GM21737 (cell line): ENCODE measurements at regions not wholly inside any gene's neighbourhood (a gene's known extent, or its start where the extent isn't known, plus 50 kb on each side); places are given as distances from the start of the nearest gene placed in this dataset.
"Not testable (repeated sequence)": the region's sequence is repeated elsewhere in the genome, so short reads cannot be mapped to it uniquely, and the experiment has no call there.

Experiments
- ATAC-seq: cut with Tn5 transposase; IDR thresholded peaks from one replicate; pipeline ENCODE4 v1.9.1; 2021; ENCODE audit warnings: mild to moderate bottlenecking, moderate library complexity; ENCODE audit not compliant: unreplicated experiment

DNA sequence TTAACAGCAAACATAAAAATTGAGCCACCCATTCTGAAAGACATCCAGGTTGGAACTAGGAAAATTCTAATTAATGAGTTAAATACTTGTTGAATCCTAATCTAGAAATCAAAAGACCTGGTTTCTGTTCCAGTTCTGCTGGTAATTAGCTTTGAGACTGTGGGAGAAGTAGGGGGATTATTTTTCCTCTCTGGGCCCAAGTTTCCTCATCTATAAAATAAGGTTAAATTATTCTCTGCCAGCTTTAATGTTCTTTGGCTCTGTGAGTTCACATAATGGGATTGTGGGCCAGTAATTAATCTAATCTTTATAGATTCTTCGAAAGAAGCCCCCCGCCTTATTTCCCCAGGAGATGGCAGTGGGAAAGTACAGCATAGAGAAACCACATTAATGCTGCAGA, 104.6 kb downstream of the ENC1 start:
- no peak for ATAC-seq

DNA sequence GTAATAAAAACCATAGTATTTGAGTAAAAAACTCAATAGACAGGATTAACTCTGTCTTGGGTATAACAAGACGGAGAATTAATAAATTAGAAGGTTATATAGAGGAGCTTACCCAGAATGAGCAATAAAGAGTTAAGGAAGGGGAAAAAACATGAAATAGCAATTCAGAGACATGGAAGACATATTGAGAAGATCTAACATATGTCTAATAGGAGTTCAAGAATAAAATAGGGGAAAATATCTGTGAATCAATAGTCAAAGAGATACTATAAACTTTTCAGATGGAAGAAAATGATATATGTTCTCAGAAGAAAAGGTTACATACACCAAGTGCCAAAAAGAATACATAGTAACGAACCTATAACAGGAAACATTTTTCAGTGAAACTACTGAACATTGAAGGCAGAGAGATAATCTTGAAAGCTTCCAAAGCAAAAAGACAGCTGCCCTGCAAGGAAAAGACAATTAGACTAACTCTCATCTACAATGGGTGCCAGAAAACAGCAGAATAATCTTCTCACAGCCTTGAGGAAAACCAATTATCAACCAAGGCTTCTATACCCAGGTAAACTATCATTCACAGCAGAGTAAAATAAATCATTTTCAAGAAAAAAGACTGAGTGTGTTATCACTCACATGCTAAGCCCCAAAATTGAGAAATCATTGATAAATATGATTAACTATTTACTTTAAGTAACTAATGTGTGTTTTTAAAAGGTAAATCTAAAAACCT, 106.0 kb downstream of the ENC1 start:
- no peak for ATAC-seq

DNA sequence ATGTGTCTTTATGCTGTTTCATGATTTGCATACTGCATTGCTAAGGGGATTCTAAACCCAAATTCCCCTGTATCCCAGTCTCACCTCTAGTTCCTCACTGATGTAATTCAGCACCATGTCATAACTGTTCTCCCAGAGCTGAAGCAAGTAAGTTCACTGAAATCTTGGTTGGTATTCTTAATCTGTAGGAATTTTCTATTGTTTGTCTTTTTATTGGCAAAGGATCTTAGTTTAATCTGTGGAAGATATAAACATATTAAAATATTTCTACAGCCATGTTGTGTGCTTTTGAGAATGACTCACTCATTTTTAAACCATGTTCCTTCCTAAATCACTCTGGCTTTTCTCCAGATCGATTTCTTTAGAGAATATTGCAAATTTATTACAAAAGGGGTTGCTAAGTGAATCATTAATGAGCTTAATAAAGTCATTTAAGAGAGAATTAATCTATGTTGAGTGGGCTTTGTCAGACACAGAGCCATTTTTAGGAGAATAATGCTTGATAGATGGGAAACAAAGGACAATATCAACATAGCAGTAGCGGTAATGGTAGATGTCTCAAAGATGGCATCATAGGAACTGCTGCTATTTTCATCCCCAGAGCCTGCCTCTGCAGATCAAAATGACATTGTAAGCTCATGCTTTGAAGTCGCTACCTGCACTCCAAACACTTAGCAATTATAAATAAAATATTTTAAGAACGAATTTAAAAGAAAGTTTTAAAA, 110.0 kb downstream of the ENC1 start:
- no peak for ATAC-seq

DNA sequence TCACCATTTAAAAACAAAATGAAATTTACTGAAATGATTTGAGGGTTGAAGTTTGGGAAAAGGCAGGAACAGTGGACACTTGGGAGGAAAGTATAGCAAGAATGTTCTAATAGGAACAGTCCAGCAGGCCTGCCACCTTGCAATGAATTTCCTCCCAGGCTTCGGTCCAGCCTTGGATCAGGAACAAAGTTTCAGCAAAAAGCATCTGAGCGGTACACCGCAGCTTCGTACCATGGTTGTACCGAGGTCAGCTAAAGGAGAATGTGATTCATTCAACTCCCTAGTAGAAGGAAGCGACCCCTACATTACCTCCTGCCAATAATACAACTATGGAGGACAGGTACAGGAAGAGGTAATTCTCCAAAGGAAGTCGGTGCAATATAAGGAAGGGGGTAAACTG, 111.4 kb downstream of the ENC1 start:
- ATAC-seq: no peak

DNA sequence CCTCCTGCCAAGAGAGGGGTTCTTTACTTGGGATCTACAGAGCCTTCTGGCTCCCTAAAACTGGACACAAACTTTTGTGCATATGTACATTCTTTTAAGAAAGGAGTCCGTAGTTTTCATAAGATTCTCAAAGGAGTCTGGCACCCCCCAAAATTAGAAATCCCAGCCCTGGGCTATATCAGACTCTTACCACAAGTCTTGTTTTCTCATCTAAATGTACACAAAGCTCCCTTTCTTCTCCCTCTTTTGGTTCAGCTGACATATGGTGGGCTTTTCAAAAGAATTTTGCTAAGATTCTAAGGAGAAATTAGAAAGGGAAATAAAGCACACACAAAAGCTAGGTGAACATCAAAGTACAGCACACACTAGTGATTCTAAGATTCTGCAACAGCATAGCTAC, 114.4 kb downstream of the ENC1 start:
- no peak for ATAC-seq

DNA sequence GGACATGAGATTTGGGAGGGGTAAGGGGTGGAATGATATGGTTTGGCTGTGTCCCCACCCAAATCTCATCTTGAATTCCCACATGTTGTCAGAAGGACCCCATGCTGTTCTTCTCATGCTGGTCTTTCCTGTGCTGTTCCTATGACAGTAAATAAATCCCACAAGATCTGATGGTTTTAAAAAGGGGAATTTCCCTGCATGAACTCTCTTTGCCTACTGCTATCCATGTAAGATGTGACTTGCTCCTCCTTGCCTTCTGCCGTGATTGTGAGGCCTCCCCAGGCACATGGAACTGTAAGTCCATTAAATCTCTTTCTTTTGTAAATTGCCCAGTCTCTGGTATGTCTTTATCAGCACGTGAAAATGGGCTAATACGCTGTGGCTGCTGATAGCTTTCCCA, 115.8 kb downstream of the ENC1 start:
- not testable (repeated sequence) for ATAC-seq

DNA sequence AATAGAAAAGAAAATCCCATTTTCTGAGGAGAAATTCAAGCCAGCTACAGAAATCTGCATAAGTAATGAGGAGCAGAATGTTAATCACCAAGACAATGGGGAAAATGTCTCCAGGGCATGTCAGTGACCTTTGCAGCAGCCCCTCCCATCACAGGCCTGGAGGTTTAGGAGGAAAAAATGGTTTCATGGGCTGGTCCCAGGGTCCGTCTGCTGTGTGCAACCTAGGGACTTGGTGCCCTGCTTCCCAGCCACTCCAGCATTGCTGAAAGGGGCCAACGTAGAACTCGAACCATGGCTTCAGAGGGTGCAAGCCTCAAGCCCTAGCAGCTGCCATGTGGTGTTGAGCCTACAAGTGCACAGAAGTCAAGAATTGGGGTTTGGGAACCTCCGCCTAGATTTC, 116.8 kb downstream of the ENC1 start:
- ATAC-seq: not testable (repeated sequence)

DNA sequence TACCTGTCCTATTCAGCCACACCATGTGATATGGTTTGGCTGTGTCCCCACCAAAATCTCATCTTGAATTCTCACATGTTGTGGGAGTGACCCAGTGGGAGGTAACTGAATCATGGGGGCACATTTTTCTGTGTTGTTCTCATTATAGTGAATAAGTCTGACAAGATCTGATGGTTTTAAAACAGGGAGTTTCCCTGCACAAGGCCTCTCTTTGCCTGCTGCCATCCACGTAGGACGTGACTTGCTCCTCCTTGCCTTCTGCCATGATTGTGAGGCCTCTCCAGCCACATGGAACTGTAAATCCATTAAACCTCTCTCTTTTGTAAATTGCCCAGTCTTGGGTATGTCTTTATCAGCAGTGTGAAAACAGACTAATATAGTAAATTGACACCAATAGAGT, 117.7 kb downstream of the ENC1 start:
- ATAC-seq: not testable (repeated sequence)

DNA sequence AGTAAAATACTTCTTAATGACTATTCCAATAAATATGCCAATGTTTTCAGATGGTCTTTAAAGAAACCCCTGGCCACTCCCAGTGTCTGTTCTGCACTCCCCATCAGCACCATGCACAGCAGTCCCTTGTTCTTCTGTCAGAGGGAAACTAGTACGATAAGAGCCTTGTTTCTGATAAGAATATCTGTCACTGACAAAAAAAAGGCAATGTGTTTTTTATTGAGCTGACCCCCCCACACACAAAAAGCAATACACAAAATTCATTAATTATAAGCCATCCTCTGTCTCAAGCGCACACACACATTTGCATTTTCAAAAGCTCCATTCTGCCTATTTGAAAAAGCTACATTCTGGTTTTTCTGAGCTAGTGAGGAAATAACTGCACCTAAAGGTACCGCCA, 119.1 kb downstream of the ENC1 start:
- ATAC-seq: no peak

DNA sequence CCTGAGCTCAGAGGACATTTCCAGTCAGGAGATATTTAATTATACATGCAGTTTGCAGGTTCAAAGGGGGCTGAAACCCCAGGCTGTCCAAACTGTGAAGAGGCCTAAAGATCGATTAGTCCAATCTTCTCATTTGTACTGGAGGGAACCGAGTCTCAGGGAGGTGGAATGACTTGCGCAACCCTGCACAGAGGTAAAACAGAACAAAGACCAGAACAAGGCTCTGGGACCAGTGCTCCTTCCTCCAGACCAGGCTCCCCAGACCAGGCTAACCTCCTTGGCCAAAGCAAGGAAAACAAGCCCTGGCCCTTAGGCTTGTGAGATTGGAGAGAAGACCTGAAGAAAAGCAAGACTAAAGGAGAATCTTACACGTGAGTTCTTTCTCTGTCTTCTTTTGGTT, 120.8 kb downstream of the ENC1 start:
- ATAC-seq: no peak

DNA sequence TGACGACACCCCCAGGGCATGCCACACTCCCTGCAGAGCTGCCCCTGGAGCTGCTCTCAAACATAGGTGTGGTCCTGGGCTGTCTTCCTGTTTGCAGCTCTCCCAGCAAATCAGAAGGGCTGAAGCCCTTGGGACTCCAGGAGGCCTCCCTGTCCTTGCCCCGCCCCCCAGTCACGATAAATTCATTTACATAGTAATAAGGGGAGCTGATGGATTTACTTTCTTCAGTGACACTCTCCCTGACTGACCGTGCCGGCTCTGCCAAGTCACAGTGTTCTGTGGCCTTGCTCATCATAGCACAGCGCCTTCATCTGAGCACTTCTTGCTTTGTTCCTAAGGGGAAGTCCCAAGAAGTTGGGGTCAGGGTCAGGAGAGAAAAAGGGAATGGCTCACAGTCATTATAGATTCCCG, 121.4 kb downstream of the ENC1 start:
- ATAC-seq: no peak

DNA sequence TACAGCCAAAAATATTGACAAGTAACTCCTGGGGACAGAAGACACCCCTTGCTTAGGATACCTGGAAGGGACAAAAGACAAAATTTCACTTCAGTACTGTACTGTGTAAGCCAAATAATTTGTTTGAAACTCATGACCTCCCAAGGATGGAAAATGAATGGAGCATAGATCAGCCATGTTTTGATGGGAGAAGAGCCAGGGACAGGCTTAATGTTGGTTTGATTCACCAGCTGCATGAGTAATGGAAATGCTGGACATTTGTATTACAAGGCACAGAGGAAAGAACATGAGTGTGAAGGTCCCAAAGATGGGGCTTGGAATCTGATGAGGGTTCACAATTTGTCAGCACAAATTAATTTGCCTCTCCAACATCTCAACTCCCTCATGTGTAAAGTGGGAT, 122.8 kb downstream of the ENC1 start:
- ATAC-seq: no peak

DNA sequence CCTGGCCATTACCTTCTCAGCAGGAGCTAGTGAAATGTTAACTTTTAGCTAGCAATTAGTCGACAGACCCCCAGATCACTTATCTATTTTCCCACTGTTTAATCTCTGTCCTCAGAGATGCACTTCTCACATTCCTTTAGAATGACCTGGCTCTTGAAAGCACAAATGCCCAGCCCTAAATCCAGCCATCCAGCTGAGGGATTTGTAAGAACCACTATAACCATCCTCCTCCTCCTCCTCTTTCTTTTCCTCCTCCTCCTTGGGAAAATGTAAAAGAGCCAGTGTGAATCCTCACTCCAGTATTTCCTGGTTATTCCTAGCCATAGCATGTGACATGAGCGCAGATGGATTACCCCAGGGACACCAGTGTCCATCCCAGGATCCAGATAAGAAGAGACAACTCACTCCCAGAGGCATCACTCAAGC, 124.3 kb downstream of the ENC1 start:
- ATAC-seq: no peak

DNA sequence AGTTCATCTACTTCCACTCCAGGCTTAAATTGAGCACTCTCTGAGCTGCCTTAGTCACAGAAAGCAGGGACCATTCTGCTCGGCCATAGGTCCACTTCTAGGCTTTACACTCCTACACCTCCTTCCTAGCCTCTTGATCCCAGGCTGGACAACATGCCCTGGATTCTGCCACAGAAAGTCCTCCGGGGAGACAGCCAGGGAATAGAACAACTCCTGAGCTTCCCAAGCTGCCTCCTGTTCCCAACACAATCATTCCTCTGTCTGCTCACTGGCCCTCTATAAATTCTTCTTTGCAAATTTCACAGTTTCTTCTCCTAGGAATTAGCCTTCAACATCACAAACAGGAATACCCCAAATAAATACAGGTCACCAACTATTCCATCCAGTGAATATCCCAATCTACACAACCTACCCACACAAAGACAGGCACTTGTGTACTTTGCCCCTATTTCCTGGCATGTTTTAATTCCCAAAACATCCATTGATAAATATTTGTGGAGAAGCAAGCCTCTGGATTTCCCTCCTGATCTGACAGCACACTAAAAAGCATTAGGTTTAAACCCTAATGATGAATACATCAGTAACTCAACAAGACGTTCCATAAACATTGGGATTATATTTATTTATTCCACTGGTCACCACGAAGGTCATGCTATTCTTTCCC, 125.5 kb downstream of the ENC1 start:
- no peak for ATAC-seq

DNA sequence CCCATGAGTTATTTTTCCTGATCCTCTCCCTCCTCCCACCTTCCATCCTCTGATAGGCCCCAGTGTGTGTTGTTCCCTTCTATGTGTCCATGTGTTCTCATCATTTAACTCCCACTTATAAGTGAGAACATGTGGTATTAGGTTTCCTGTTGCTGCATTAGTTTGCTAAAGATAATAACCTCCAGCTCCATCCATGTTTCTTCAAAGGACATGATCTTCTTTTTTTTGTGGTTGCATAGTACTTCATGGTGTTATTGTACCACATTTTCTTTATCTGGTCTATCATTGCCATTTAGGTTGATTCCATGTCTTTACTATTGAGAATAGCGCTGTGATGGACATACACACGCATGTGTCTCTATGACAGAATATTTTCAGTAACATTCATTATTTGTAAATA, 128.8 kb downstream of the ENC1 start:
- ATAC-seq: not testable (repeated sequence)

DNA sequence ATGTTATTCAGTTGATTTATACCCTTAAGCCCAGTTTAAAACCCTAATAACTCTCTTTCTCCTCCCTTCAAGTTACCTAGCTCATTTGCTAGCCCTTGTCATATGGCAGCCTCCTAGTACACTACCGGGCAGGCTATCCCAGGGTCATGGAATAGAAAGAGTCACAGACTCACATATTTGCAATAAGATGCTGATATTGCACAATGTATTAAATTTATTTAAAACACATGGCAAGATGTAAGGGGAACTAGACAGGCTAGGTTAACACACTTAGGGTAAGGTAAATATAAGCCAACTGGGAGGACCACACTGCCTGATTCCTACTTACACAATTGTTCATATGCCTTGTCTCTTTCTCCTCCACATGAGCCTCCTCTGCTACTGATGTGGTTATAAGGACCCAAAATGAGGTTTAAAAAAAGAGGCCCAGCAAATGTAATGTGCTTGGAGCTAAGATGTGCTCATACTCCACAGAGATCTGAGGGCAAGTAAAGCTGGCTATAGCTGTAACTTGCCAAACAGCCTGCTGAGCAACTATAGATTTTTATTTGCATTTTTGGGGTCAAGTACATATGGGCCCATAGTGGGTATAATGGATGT, 130.0 kb downstream of the ENC1 start:
- ATAC-seq: no peak

DNA sequence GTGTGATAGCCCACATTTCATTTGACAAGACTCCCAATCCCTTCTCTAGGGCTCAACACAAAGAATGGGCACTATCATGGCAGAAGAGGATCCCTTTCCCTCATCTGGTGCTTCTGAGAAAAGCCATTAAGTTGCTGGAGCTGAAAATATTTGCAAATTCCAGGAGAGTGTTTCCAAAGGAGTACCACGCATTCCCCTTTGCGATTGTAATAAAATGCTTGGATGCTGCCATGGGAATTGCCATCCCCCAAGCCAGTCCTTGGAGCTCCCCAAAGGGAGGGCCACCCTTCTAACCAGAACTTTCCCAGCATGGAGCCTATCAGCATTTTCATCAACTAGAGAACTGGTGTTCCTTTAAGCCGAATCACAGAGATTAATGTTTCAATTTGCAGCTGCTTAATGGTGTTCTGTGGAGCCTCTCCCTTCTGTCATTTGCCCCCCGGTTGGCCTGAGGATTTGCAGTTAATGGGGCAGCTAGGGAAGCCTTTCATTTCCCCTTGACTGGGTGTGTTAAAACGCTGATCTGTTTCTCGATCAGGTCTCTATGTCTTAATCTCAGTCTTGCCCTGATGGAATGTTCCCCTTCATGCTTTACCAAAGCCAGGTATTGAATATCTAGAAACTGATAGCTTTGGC, 133.0 kb downstream of the ENC1 start:
- ATAC-seq: no peak

DNA sequence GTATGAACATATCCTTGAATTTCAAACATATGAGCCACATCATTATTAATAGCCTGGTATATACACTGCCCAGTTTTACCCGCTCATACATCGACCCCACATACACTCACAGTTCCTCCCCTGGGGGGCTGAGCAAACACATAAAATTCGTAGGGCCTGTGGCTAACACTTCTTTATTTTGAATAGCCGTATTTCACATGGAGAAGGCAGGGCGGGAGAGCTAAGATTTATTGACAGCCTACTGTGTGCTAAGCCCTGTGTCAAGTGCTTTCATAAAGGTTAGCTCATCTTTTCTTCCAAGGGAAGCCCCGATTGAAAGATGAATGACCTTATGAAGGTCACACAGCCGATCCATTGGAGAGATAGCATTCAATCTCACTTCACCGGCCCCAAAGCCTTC, 134.4 kb downstream of the ENC1 start:
- no peak for ATAC-seq

DNA sequence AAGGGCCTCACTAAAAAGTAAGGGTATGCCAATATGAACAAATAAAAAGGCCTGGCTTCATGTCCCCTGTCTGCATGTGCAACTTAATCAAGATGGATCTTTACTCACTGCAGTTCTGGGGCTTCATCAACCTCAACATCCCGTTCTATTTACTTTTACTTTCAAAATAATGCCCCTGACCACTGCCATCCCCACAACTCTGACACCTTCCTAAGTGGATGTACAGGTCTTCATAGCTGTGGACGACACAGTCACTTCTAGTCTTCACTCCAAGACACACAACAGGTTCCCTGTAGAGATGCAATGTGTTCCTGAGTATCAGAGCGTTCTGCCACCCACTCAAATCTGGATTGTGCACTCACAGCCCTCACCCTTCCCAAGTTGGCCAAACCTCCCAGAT, 136.1 kb downstream of the ENC1 start:
- ATAC-seq: no peak

DNA sequence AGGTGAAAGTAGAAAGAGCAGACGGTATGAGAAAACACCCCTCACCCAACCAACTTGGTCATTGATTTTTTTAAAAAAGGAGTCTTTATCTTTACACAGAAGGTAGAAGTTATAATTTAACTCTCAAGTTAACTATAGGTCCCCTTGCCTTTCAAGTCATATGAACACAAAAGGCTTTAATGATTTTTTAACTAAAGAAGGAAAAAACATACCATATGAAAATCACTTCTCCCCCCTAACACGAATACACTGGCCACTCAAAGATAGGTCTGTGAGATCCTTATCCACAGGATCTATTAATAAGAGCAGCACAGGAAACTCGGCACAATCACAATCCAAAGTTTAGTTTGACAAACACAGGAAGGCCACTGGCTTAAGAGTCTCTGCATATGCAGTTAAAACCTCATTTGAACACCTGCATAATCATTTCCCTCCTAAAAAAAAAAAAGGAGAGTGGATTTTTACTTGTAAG, 138.0 kb downstream of the ENC1 start:
- ATAC-seq: no peak
